Heart left ventricle (tissue), 16 donors: ENCODE measurements at regions not wholly inside any gene's neighbourhood (a gene's known extent, or its start where the extent isn't known, plus 50 kb on each side); places are given as distances from the start of the nearest gene placed in this dataset.

Experiments used
- ATAC-seq, 4 donors: fragments of 200-7000 bp; cut with Tn5 transposase; one replicate each; pipeline ENCODE4 v1.9.1; 2020 to 2022; ENCODE audit warnings: moderate library complexity in 4 of 4, mild to moderate bottlenecking in 3 of 4, moderate number of reproducible peaks in 1 of 4
- DNase-seq, 5 donors: peaks; one replicate each; pipeline ENCODE4 v3.0.0-alpha.2; 2020
- H3K27ac ChIP-seq, 12 donors: fragments of 200-600 bp; sonication (generic) in 4 of 12; one replicate each; pipeline versions ENCODE4 v1.5.0 to v1.8.0; 2016 to 2022; ENCODE audit warnings: mild to moderate bottlenecking in 2 of 12
- H3K27me3 ChIP-seq, 9 donors: fragments of 200-600 bp; sonication (generic) in 2 of 9; one replicate each; pipeline versions ENCODE4 v1.5.1 to v1.8.0; 2016 to 2022; ENCODE audit warnings: mild to moderate bottlenecking in 3 of 9
- H3K36me3 ChIP-seq, 9 donors: fragments of 200-600 bp; sonication (generic) in 2 of 9; one replicate each; pipeline versions ENCODE4 v1.5.0 to v1.8.0; 2018 to 2022; ENCODE audit warnings: mild to moderate bottlenecking in 2 of 9
- H3K4me1 ChIP-seq, 12 donors: fragments of 200-600 bp; sonication (generic) in 4 of 12; one replicate each; pipeline versions ENCODE4 v1.5.0 to v1.8.0; 2016 to 2022; ENCODE audit warnings: mild to moderate bottlenecking in 3 of 12
- H3K4me3 ChIP-seq, 12 donors: fragments of 200-600 bp; sonication (generic) in 4 of 12; one replicate each; pipeline versions ENCODE4 v1.5.0 to v1.8.0; 2017 to 2022; ENCODE audit warnings: mild to moderate bottlenecking in 9 of 12, moderate library complexity in 4 of 12
- H3K9me3 ChIP-seq, 12 donors: fragments of 200-600 bp; sonication (generic) in 4 of 12; one replicate each; pipeline versions ENCODE4 v1.5.0 to v1.8.0; 2016 to 2022; ENCODE audit warnings: mild to moderate bottlenecking in 1 of 12
- CTCF ChIP-seq, 12 donors: fragments of 200-600 bp; sonication (generic) in 4 of 12; IDR thresholded peaks; one replicate each; pipeline versions ENCODE4 v1.5.0 to v1.8.0; 2018 to 2022; ENCODE audit warnings: antibody characterized with exemption in 12 of 12, mild to moderate bottlenecking in 5 of 12
- POLR2A ChIP-seq, 2 donors: fragments of 450-650 bp; IDR thresholded peaks; one replicate each; pipeline ENCODE4 v1.6.1; 2017; ENCODE audit warnings: antibody characterized with exemption in 2 of 2, mild to moderate bottlenecking in 2 of 2, moderate library complexity in 2 of 2
- WGBS, 4 donors: extraction: QIAGEN DNeasy Blood & Tissue Kit in 2 of 4; methylation state at CpG; one replicate each; pipeline versions ENCODE4 v1.1.5 to v1.1.7; 2013 to 2018; 5-methylcytosine and 5-hydroxymethylcytosine counted together
- intact Hi-C, 10 donors: fragments of 100-400 bp; cut with DNase I; formaldehyde crosslinking; loops; one replicate each; pipeline versions ENCODE4 v1.11.1 to v1.14.2; 2022
- donor health status: ischemic (EF 13 %, LVEDD 7.1; RV severe dilation, severe dysfunction).
- donor health status: healthy with polysubstance abuse.
- donor health status: DM: no; HTN: yes; CAD: no.
- donor health status: DM: no; HTN: no; CAD: no.
- donor health status: ischemic (EF 25% LVEDD 6.9; RV normal size, moderate dysfunction).
- donor health status: ischemic (EF 25% LVEDD 5.7; RV mildly dilated, moderate dysfunction).
- donor health status: healthy.
- donor health status: DM: yes; HTN: yes; CAD: no.
- donor health status: ischemic (EF 35%, LVEDD 5.7; RV mildly dilated, moderate dysfunction).
- donor health status: nonischemic (EF 11% LVEDD 7.7; RV severe dilation, severe dysfunction).
- donor health status: DM: yes; HTN: yes; CAD: no.
- donor health status: PGD.
- donor health status: ischemic (EF 29% LVEDD 5.4; RV normal size, mild dysfunction).
- donor health status: nonischemic (EF 23%, LVEDD 6.1; RV moderate dilation, normal function).

GRCh38 chr15:48028712-48029111 is 92.1 kb upstream of the SLC24A5 start:
- H3K27ac ChIP-seq = no peak overlapping the region
- peaks cover 0 to 11% (median 0%) of the 10 kb centered on the region in 9 donors for H3K27me3 ChIP-seq
- DNase-seq (no peak), ATAC-seq (no peak)
- H3K36me3 ChIP-seq = no peaks in the 10 kb centered on the region
- H3K4me3 ChIP-seq = no peak overlapping the region
- TF ChIP-seq CTCF (IDR thresholded peaks at IDR 0.05) = no peak
- TF ChIP-seq POLR2A (IDR thresholded peaks at IDR 0.05) = no peak
- intact Hi-C loops = no loop called here
- 83 to 100% (median 87%) methylated on average over 2 of the region's 2 CpGs for WGBS, 4 donors
- no peaks in the 10 kb centered on the region for H3K4me1 ChIP-seq
- no peaks in the 10 kb centered on the region for H3K9me3 ChIP-seq

- 83 to 94% (median 91%) methylated on average over 2 of the region's 2 CpGs for WGBS, 4 donors
- H3K4me3 ChIP-seq = no peak overlapping the region
- TF ChIP-seq CTCF (IDR thresholded peaks at IDR 0.05) (no peak), POLR2A (IDR thresholded peaks at IDR 0.05) (no peak)
- ATAC-seq (no peak), DNase-seq (no peak)
- H3K9me3 ChIP-seq = no peaks in the 10 kb centered on the region
- H3K36me3 ChIP-seq = no peaks in the 10 kb centered on the region
- intact Hi-C loops = no loop called here
- peaks cover 0 to 11% (median 0%) of the 10 kb centered on the region in 9 donors for H3K27me3 ChIP-seq
- H3K4me1 ChIP-seq = no peaks in the 10 kb centered on the region
- H3K27ac ChIP-seq = no peak overlapping the region
These were observed 91.1 kb upstream of the SLC24A5 start for GRCh38 chr15:48029642-48030041.

- Histone ChIP-seq H3K36me3 (no peaks in the 10 kb centered on the region), H3K27me3 (peaks cover 0 to 22% (median 0%) of the 10 kb centered on the region in 9 donors), H3K4me3 (no peak overlapping the region), H3K4me1 (no peaks in the 10 kb centered on the region), H3K27ac (no peak overlapping the region), H3K9me3 (no peaks in the 10 kb centered on the region)
- intact Hi-C loops = no loop called here
- no peak for ATAC-seq
- 78 to 96% (median 82%) methylated on average over 1 of the region's 1 CpG for WGBS, 4 donors
- DNase-seq = no peak
- no peak for TF ChIP-seq CTCF (IDR thresholded peaks at IDR 0.05)
- TF ChIP-seq POLR2A (IDR thresholded peaks at IDR 0.05) = no peak
These were observed 89.3 kb upstream of the SLC24A5 start for GRCh38 chr15:48031466-48031865.

GRCh38 chr15:48031973-48032372 is 88.8 kb upstream of the SLC24A5 start:
- no peak overlapping the region for H3K27ac ChIP-seq
- ATAC-seq (no peak), DNase-seq (no peak)
- no peak overlapping the region for H3K4me3 ChIP-seq
- no peaks in the 10 kb centered on the region for H3K36me3 ChIP-seq
- H3K4me1 ChIP-seq = no peaks in the 10 kb centered on the region
- intact Hi-C loops = no loop called here
- TF ChIP-seq POLR2A (IDR thresholded peaks at IDR 0.05) (no peak), CTCF (IDR thresholded peaks at IDR 0.05) (no peak)
- H3K9me3 ChIP-seq = no peaks in the 10 kb centered on the region
- WGBS, 4 donors = 57 to 58% (median 57%) methylated on average over 6 of the region's 6 CpGs
- H3K27me3 ChIP-seq = peaks cover 0 to 25% (median 0%) of the 10 kb centered on the region in 9 donors
